Hepatocyte (in vitro differentiated cells): ENCODE measurements at regions not wholly inside any gene's neighbourhood (a gene's known extent, or its start where the extent isn't known, plus 50 kb on each side); places are given as distances from the start of the nearest gene placed in this dataset.

Experiments used
- DNase-seq: peaks from one replicate; pipeline ENCODE4 v3.0.0-alpha.2; 2016; ENCODE audit warnings: low spot score
- H2AFZ ChIP-seq: fragments of 200-600 bp; sonication (generic); 2 replicates; pipeline ENCODE4 v1.6.0; 2016; ENCODE audit warnings: antibody characterized with exemption, mild to moderate bottlenecking
- H3K27ac ChIP-seq: fragments of 200-600 bp; sonication (generic); 2 replicates; pipeline ENCODE4 v1.5.1; 2016; ENCODE audit warnings: mild to moderate bottlenecking
- H3K27me3 ChIP-seq: fragments of 200-600 bp; sonication (generic); 2 replicates; pipeline ENCODE4 v1.6.1; 2016
- H3K36me3 ChIP-seq: fragments of 200-600 bp; sonication (generic); replicated peaks from 2 replicates; pipeline ENCODE4 v1.5.1; 2016; ENCODE audit warnings: low read depth; ENCODE audit not compliant: insufficient read depth
- H3K4me1 ChIP-seq: fragments of 200-600 bp; sonication (generic); 2 replicates; pipeline ENCODE4 v1.5.1; 2016; ENCODE audit warnings: mild to moderate bottlenecking, moderate library complexity; ENCODE audit not compliant: insufficient read depth
- H3K4me2 ChIP-seq: fragments of 200-600 bp; sonication (generic); 2 replicates; pipeline ENCODE4 v1.6.0; 2016
- H3K4me3 ChIP-seq: fragments of 200-600 bp; sonication (generic); 2 replicates; pipeline ENCODE4 v1.5.1; 2016; ENCODE audit warnings: mild to moderate bottlenecking
- H3K79me2 ChIP-seq: fragments of 200-600 bp; sonication (generic); 2 replicates; pipeline ENCODE4 v1.6.0; 2017; ENCODE audit warnings: mild to moderate bottlenecking
- H3K9me2 ChIP-seq: fragments of 200-600 bp; sonication (generic); replicated peaks from 2 replicates; pipeline ENCODE4 v1.6.0; 2017; ENCODE audit warnings: mild to moderate bottlenecking; ENCODE audit not compliant: insufficient read depth
- H3K9me3 ChIP-seq: fragments of 200-600 bp; sonication (generic); 2 replicates; pipeline ENCODE4 v1.5.1; 2016; ENCODE audit warnings: low read depth, mild to moderate bottlenecking
- H4K20me1 ChIP-seq: fragments of 200-600 bp; sonication (generic); 2 replicates; pipeline ENCODE4 v1.6.0; 2016; ENCODE audit warnings: mild to moderate bottlenecking; ENCODE audit not compliant: insufficient read depth, poor library complexity, severe bottlenecking
- EZH2 ChIP-seq: fragments of 200-600 bp; sonication (generic); IDR thresholded peaks from 2 replicates; pipeline ENCODE4 v1.6.1; 2016; ENCODE audit warnings: antibody characterized with exemption, mild to moderate bottlenecking, borderline replicate concordance
- EZH2phosphoT487 ChIP-seq: fragments of 200-600 bp; sonication (generic); IDR thresholded peaks from one replicate; pipeline ENCODE4 v1.6.1; 2018; ENCODE audit warnings: antibody characterized with exemption, mild to moderate bottlenecking, low read depth, moderate library complexity; ENCODE audit not compliant: unreplicated experiment, severe bottlenecking
- WGBS: methylation state at CpG from one replicate; pipeline ENCODE4 v1.1.6; 2016; ENCODE audit warnings: low lambda C conversion rate; ENCODE audit errors: missing lambda C conversion rate; 5-methylcytosine and 5-hydroxymethylcytosine counted together
- TF ChIP-seq, protein P1 (sequence below): fragments of 200-600 bp; sonication (generic); IDR thresholded peaks from 2 replicates; pipeline ENCODE4 v1.5.1; 2016; ENCODE audit warnings: antibody characterized with exemption, mild to moderate bottlenecking; ENCODE audit not compliant: poor library complexity

DNA sequence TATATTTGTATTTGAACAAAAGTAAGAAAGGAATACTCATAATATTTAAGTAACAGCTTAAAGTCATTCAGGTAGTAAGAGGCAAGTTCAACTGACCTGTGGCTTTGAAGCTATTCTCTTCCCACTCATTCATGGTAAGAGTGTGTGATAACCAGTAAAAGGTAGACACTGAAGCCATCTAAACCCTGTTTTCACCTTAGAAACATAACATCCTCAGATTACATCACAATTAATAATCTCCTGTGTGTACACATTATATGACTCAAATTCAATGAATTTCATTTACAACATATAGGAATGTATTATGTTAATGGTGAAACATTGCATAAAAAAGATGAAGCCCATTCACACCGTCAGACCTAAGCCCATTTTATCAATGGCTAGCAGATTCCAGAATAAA lies 364.8 kb upstream of the SNX7 start:
- no peak for DNase-seq

DNA sequence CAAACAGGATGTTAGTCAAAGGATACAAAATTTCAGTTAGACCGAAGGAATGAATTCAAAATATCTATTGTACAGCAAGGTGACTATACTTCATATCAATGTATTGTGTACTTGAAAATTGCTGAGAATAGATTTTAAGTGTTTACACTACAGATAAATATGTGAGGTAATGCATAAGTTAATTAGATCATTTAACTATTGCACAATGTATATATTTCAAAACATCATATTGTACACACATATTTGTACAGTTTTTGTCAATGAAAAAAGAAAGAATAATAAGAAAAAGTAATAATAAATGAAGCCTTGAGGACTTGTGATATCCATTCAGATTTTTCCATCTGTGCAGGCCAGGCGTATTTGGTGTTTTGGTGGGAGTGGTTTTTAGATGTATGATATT lies 367.4 kb upstream of the SNX7 start:
- 93% methylated on average over 2 of the region's 2 CpGs for WGBS
- no peaks in the 10 kb centered on the region for H3K79me2 ChIP-seq
- no peaks in the 10 kb centered on the region for H3K27me3 ChIP-seq
- H2AFZ ChIP-seq = no peak overlapping the region
- no peaks in the 10 kb centered on the region for H3K4me1 ChIP-seq
- H4K20me1 ChIP-seq = no peaks in the 10 kb centered on the region
- no peak overlapping the region for H3K4me2 ChIP-seq
- no peak for DNase-seq
- H3K36me3 ChIP-seq = no peaks in the 10 kb centered on the region
- H3K9me2 ChIP-seq = no peaks in the 10 kb centered on the region
- H3K27ac ChIP-seq = no peak overlapping the region
- TF ChIP-seq, protein P1, sequence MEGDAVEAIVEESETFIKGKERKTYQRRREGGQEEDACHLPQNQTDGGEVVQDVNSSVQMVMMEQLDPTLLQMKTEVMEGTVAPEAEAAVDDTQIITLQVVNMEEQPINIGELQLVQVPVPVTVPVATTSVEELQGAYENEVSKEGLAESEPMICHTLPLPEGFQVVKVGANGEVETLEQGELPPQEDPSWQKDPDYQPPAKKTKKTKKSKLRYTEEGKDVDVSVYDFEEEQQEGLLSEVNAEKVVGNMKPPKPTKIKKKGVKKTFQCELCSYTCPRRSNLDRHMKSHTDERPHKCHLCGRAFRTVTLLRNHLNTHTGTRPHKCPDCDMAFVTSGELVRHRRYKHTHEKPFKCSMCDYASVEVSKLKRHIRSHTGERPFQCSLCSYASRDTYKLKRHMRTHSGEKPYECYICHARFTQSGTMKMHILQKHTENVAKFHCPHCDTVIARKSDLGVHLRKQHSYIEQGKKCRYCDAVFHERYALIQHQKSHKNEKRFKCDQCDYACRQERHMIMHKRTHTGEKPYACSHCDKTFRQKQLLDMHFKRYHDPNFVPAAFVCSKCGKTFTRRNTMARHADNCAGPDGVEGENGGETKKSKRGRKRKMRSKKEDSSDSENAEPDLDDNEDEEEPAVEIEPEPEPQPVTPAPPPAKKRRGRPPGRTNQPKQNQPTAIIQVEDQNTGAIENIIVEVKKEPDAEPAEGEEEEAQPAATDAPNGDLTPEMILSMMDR = no peak
- TF ChIP-seq EZH2phosphoT487 (no peak), EZH2 (no peak)
- H3K4me3 ChIP-seq = no peak overlapping the region
- H3K9me3 ChIP-seq = no peaks in the 10 kb centered on the region

More for the DNA sequence above, 364.8 kb upstream of the SNX7 start:
- H3K79me2 ChIP-seq = no peaks in the 10 kb centered on the region
- TF ChIP-seq EZH2phosphoT487 (no peak), EZH2 (no peak)
- TF ChIP-seq, protein P1 = no peak
- H4K20me1 ChIP-seq = no peaks in the 10 kb centered on the region
- H3K27ac ChIP-seq = no peak overlapping the region
- H2AFZ ChIP-seq = no peak overlapping the region
- H3K4me3 ChIP-seq = no peak overlapping the region
- no peaks in the 10 kb centered on the region for H3K27me3 ChIP-seq
- WGBS = 81% methylated on average over 1 of the region's 1 CpG
- no peaks in the 10 kb centered on the region for H3K9me3 ChIP-seq
- H3K4me2 ChIP-seq = no peak overlapping the region
- no peaks in the 10 kb centered on the region for H3K4me1 ChIP-seq
- H3K9me2 ChIP-seq = no peaks in the 10 kb centered on the region
- H3K36me3 ChIP-seq = no peaks in the 10 kb centered on the region

DNA sequence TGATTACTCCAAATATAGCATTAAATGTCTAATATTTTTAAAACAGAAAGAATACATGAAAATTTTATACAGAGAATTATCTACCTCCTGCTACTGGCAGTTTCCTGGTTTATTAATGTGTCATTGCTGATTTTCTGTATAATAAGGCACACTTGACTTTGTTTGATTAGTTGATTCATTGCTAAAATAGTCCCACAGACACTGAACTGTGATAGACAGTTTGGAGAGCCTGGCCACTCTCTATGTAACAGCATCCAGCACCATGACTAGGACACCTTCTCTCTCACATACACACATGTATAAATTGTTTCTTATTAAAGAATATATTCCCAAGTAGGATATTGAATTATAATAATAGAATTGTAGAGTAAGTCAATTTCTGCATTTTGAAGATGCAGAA lies 368.5 kb upstream of the SNX7 start:
- TF ChIP-seq EZH2 = no peak
- TF ChIP-seq EZH2phosphoT487 = no peak
- TF ChIP-seq, protein P1 = no peak
- Histone ChIP-seq H3K27ac (no peak overlapping the region), H4K20me1 (no peaks in the 10 kb centered on the region), H3K4me3 (no peak overlapping the region), H2AFZ (no peak overlapping the region), H3K9me3 (no peaks in the 10 kb centered on the region), H3K36me3 (no peaks in the 10 kb centered on the region), H3K4me1 (no peaks in the 10 kb centered on the region), H3K27me3 (no peaks in the 10 kb centered on the region), H3K9me2 (no peaks in the 10 kb centered on the region), H3K4me2 (no peak overlapping the region), H3K79me2 (no peaks in the 10 kb centered on the region)
- DNase-seq = no peak

DNA sequence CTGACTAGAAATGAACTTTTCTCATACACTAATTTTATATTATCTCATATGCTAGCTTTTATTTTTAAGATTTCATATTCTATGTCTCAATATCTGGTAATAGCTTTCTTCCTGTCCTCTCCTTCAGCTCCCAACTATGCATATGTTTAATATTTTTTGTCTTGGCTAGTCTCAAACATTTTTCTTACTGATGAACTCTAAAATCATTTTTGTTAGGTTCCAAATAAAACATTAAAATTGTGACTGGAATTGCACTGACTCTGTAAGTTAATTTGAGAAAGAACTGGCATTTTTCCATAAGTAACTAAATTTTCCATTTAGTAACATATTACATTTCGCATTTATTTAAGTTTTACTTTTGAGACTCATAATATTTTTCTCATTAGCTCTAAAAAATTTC lies 368.5 kb upstream of the DPYD start:
- H3K9me2 ChIP-seq = no peaks in the 10 kb centered on the region
- H3K9me3 ChIP-seq = no peaks in the 10 kb centered on the region
- no peaks in the 10 kb centered on the region for H4K20me1 ChIP-seq
- no peak for TF ChIP-seq EZH2
- no peak for TF ChIP-seq EZH2phosphoT487
- TF ChIP-seq, protein P1 = no peak
- H3K79me2 ChIP-seq = no peaks in the 10 kb centered on the region
- no peak overlapping the region for H3K27ac ChIP-seq
- H3K27me3 ChIP-seq = no peaks in the 10 kb centered on the region
- no peak overlapping the region for H3K4me3 ChIP-seq
- no peak for DNase-seq
- no peaks in the 10 kb centered on the region for H3K36me3 ChIP-seq
- H3K4me1 ChIP-seq = no peaks in the 10 kb centered on the region
- H3K4me2 ChIP-seq = no peak overlapping the region
- 88% methylated on average over 1 of the region's 1 CpG for whole genome bisulfite sequencing
- no peak overlapping the region for H2AFZ ChIP-seq
